ENCODE measurements at regions not wholly inside any gene's neighbourhood (a gene's known extent, or its start where the extent isn't known, plus 50 kb on each side); places are given as distances from the start of the nearest gene placed in this dataset.

GRCh38 chr11:122363296-122363695 lies 247.3 kb upstream of the BLID start:
- Histone ChIP-seq H4K8ac (ENCODE audit: low read depth in 2 of 2, low read length in 2 of 2) (no peak overlapping the region), H3K56ac (ENCODE audit: extremely low read depth, insufficient read depth, low read length) (no peak overlapping the region), H2BK20ac (ENCODE audit: low read depth, low read length) (no peak overlapping the region), H2AK5ac (ENCODE audit: low read depth, low read length) (no peak overlapping the region), H2BK15ac (ENCODE audit: low read depth, low read length) (no peak overlapping the region), H3K4ac (ENCODE audit: low read depth, low read length) (no peak overlapping the region), H2BK5ac (ENCODE audit: low read depth, low read length, poor library complexity, severe bottlenecking) (no peak overlapping the region), H3K9me3 (ENCODE audit: control insufficient read depth, insufficient read depth, low read length) (no peaks in the 10 kb centered on the region), H3K23ac (ENCODE audit: low read depth, low read length) (no peak overlapping the region), H3K4me3 (ENCODE audit: insufficient read depth, low read depth, low read length) (no peak overlapping the region), H3K4me1 (ENCODE audit: control insufficient read depth, insufficient read depth, low read length) (peaks cover 3% of the 10 kb centered on the region; the same call in 1 of the 2 replicates), H4K5ac (ENCODE audit: low read depth, low read length) (no peak overlapping the region), H3K36me3 (ENCODE audit: control insufficient read depth, insufficient read depth, low read length) (peaks cover 9% of the 10 kb centered on the region), H3K27ac (ENCODE audit: insufficient read depth, low read length) (no peak overlapping the region), H3K9ac (ENCODE audit: low read depth, low read length) (no peak overlapping the region), H2BK120ac (ENCODE audit: low read depth, low read length) (no peak overlapping the region), H4K91ac (ENCODE audit: insufficient read depth, low read depth, low read length) (no peak overlapping the region), H3K27me3 (ENCODE audit: control insufficient read depth, insufficient read depth, low read length) (no peaks in the 10 kb centered on the region), H3K4me2 (ENCODE audit: low read depth, low read length) (no peak overlapping the region; the same call in 1 of the 2 replicates), H4K20me1 (ENCODE audit: insufficient read depth, low read length) (no peaks in the 10 kb centered on the region), H2AK9ac (replicated peaks; ENCODE audit: low read depth, low read length, poor library complexity) (no peak overlapping the region), H3K14ac (replicated peaks; ENCODE audit: low read depth, low read length) (no peak overlapping the region), H3K18ac (ENCODE audit: low read depth, low read length) (no peak overlapping the region; the same call in 1 of the 2 replicates), H3K79me1 (ENCODE audit: low read depth in 1 of 2, low read length in 2 of 2) (peaks cover 0 to 3% of the 10 kb centered on the region in 2 experiments; a peak in 1 of 4 replicates), H2AFZ (replicated peaks; ENCODE audit: low read length, poor library complexity) (no peak overlapping the region), H3K9me1 (ENCODE audit: insufficient read depth, low read length) (0 out of 2 replicates have a peak, but pooled peaks cover 3% of the 10 kb centered on the region)
- no TSS peak for BruUV-seq (replicated peaks)
- no peak for TF ChIP-seq MAFK (IDR thresholded peaks at IDR 0.05; ENCODE audit: low read depth, low read length)
- no peak for TF ChIP-seq USF2 (IDR thresholded peaks at IDR 0.05; ENCODE audit: low read depth, low read length)
- TF ChIP-seq RCOR1 (IDR thresholded peaks at IDR 0.05; ENCODE audit: insufficient replicate concordance, low read length): no peak
- TF ChIP-seq SMC3 (IDR thresholded peaks at IDR 0.05; ENCODE audit: low read depth, low read length): no peak
- no peak for TF ChIP-seq MXI1 (IDR thresholded peaks at IDR 0.05; ENCODE audit: borderline replicate concordance, low read depth, low read length)
- TF ChIP-seq CHD1 (IDR thresholded peaks at IDR 0.05; ENCODE audit: low read depth, low read length): no peak
- no peak for TF ChIP-seq RFX5 (IDR thresholded peaks at IDR 0.05; ENCODE audit: low read depth, low read length)
- TF ChIP-seq CEBPB (IDR thresholded peaks at IDR 0.05; ENCODE audit: low read depth, low read length): no peak
- TF ChIP-seq ELK1 (IDR thresholded peaks at IDR 0.05; ENCODE audit: borderline replicate concordance, low read depth, low read length): no peak
- no peak for TF ChIP-seq CTCF (conservative IDR thresholded peaks at IDR 0.05; ENCODE audit: low read depth, low read length)
- no peak for TF ChIP-seq RAD21 (IDR thresholded peaks at IDR 0.05; ENCODE audit: low read length)
- no peak for TF ChIP-seq BHLHE40 (IDR thresholded peaks at IDR 0.05; ENCODE audit: low read depth, low read length)
- no peak for TF ChIP-seq FOS (IDR thresholded peaks at IDR 0.05; ENCODE audit: low read depth, low read length)
- no peak for TF ChIP-seq POLR2A (IDR thresholded peaks at IDR 0.05; ENCODE audit: low read depth, low read length)
- TF ChIP-seq NFE2L2 (IDR thresholded peaks at IDR 0.05; ENCODE audit: low read depth, low read length): no peak
- TF ChIP-seq MAZ (IDR thresholded peaks at IDR 0.05; ENCODE audit: borderline replicate concordance, low read depth, low read length): no peak
- POLR2A ChIA-PET (ENCODE audit: unreplicated experiment): no interaction called here
- WGBS, 2 experiments (ENCODE audit: extremely low coverage in 2 of 2, insufficient read length in 1 of 2): no CpG with 5 or more reads among the region's 5 CpGs
- CTCF ChIA-PET: no interaction called here
- dilution Hi-C loops (cut with HindIII; ENCODE audit: low sequenced_read_pairs, unreplicated experiment): no loop called here
- intact Hi-C loops (cut with micrococcal nuclease): no loop called here
- no peak for ATAC-seq (ENCODE audit: low read depth)
- in situ Hi-C loops (cut with MboI; ENCODE audit: low sequenced_read_pairs): no loop called here
- no peak for DNase-seq
